ENCODE measurements at regions not wholly inside any gene's neighbourhood (a gene's known extent, or its start where the extent isn't known, plus 50 kb on each side); places are given as distances from the start of the nearest gene placed in this dataset.

- no TSS peak for BruUV-seq (replicated peaks)
Observed at GRCh38 chr2:150732491-150732890, 245.0 kb upstream of the RND3 start.

GRCh38 chr2:150732064-150732463 lies 244.6 kb upstream of the RND3 start:
- CTCF ChIA-PET: no interaction called here
- no peaks in the 10 kb centered on the region for H3K9me2 ChIP-seq (replicated peaks; ENCODE audit: low read length)
- H3K4me3 ChIP-seq (ENCODE audit: low read length): no peak overlapping the region
- no peak overlapping the region for H2AFZ ChIP-seq (ENCODE audit: low read length)
- no peak for TF ChIP-seq EZH2phosphoT487 (IDR thresholded peaks at IDR 0.05; ENCODE audit: borderline replicate concordance, low read length)
- no peak for TF ChIP-seq EZH2 (IDR thresholded peaks at IDR 0.05; ENCODE audit: low read length, unreplicated experiment)
- no peak for TF ChIP-seq CTCF (conservative IDR thresholded peaks at IDR 0.05; ENCODE audit: low read depth, low read length)
- peak; percentile 79 for ATAC-seq
- peak; percentile 64 for DNase-seq
- no peak overlapping the region for H3K4me2 ChIP-seq (ENCODE audit: low read length)
- no peaks in the 10 kb centered on the region for H3K9me3 ChIP-seq (ENCODE audit: low read length)
- POLR2A ChIA-PET (ENCODE audit: unreplicated experiment): no interaction called here
- no peaks in the 10 kb centered on the region for H3K36me3 ChIP-seq (ENCODE audit: low read depth, low read length)
- no peaks in the 10 kb centered on the region for H3F3A ChIP-seq (ENCODE audit: low read length, unreplicated experiment)
- intact Hi-C loops (cut with micrococcal nuclease): no loop called here
- H3K4me1 ChIP-seq (ENCODE audit: insufficient read depth, low read length): peaks cover 13% of the 10 kb centered on the region
- H3K9ac ChIP-seq (ENCODE audit: low read length): no peak overlapping the region
- no peaks in the 10 kb centered on the region for H3K79me2 ChIP-seq (ENCODE audit: low read length)
- no peaks in the 10 kb centered on the region for H3K27me3 ChIP-seq (ENCODE audit: low read length)
- no peaks in the 10 kb centered on the region for H4K20me1 ChIP-seq (ENCODE audit: low read length)
- BruUV-seq (replicated peaks): no TSS peak
- H3K27ac ChIP-seq (ENCODE audit: low read length): no peak overlapping the region

More at GRCh38 chr2:150732491-150732890, 245.0 kb upstream of the RND3 start:
- Histone ChIP-seq H2AFZ (ENCODE audit: low read length) (no peak overlapping the region), H3K27me3 (ENCODE audit: low read length) (no peaks in the 10 kb centered on the region), H3K27ac (ENCODE audit: low read length) (no peak overlapping the region), H3K36me3 (ENCODE audit: low read depth, low read length) (no peaks in the 10 kb centered on the region), H3K9me2 (replicated peaks; ENCODE audit: low read length) (no peaks in the 10 kb centered on the region), H3K9me3 (ENCODE audit: low read length) (no peaks in the 10 kb centered on the region), H3K4me3 (ENCODE audit: low read length) (no peak overlapping the region), H3F3A (ENCODE audit: low read length, unreplicated experiment) (no peaks in the 10 kb centered on the region), H4K20me1 (ENCODE audit: low read length) (no peaks in the 10 kb centered on the region), H3K4me1 (ENCODE audit: insufficient read depth, low read length) (peaks cover 13% of the 10 kb centered on the region), H3K79me2 (ENCODE audit: low read length) (no peaks in the 10 kb centered on the region), H3K4me2 (ENCODE audit: low read length) (no peak overlapping the region), H3K9ac (ENCODE audit: low read length) (no peak overlapping the region)
- no peak for TF ChIP-seq EZH2 (IDR thresholded peaks at IDR 0.05; ENCODE audit: low read length, unreplicated experiment)
- TF ChIP-seq EZH2phosphoT487 (IDR thresholded peaks at IDR 0.05; ENCODE audit: borderline replicate concordance, low read length): no peak
- TF ChIP-seq CTCF (conservative IDR thresholded peaks at IDR 0.05; ENCODE audit: low read depth, low read length): no peak
- CTCF ChIA-PET: no interaction called here
- DNase-seq: no peak
- POLR2A ChIA-PET (ENCODE audit: unreplicated experiment): interaction anchor here (0.6 kb wide), 1 partner anchor 27 kb away, joined by 3 read pairs; no protein-coding TSS in a partner anchor
- no peak for ATAC-seq
- intact Hi-C loops (cut with micrococcal nuclease): no loop called here

- BruUV-seq (replicated peaks): no TSS peak
- ChIA-PET CTCF (no interaction called here), POLR2A (ENCODE audit: unreplicated experiment) (no interaction called here)
- Histone ChIP-seq H3K9me2 (replicated peaks; ENCODE audit: low read length) (no peaks in the 10 kb centered on the region), H3K4me2 (ENCODE audit: low read length) (peak overlapping the region; percentile 4), H3K79me2 (ENCODE audit: low read length) (no peaks in the 10 kb centered on the region), H3K27me3 (ENCODE audit: low read length) (no peaks in the 10 kb centered on the region), H3K36me3 (ENCODE audit: low read depth, low read length) (no peaks in the 10 kb centered on the region), H2AFZ (ENCODE audit: low read length) (no peak overlapping the region), H3K4me1 (ENCODE audit: insufficient read depth, low read length) (peaks cover 13% of the 10 kb centered on the region), H4K20me1 (ENCODE audit: low read length) (no peaks in the 10 kb centered on the region), H3F3A (ENCODE audit: low read length, unreplicated experiment) (no peaks in the 10 kb centered on the region), H3K9ac (ENCODE audit: low read length) (no peak overlapping the region), H3K4me3 (ENCODE audit: low read length) (no peak overlapping the region), H3K27ac (ENCODE audit: low read length) (peak overlapping the region; percentile 44), H3K9me3 (ENCODE audit: low read length) (no peaks in the 10 kb centered on the region)
- TF ChIP-seq EZH2 (IDR thresholded peaks at IDR 0.05; ENCODE audit: low read length, unreplicated experiment) (no peak), CTCF (conservative IDR thresholded peaks at IDR 0.05; ENCODE audit: low read depth, low read length) (no peak), EZH2phosphoT487 (IDR thresholded peaks at IDR 0.05; ENCODE audit: borderline replicate concordance, low read length) (no peak)
- peak; percentile 53 for ATAC-seq
- peak; percentile 69 for DNase-seq
- intact Hi-C loops (cut with micrococcal nuclease): no loop called here
Observed at GRCh38 chr2:150729495-150729955, 242.1 kb upstream of the RND3 start.

Measured in PC-3 (cell line).